Panc1 (cell line): ENCODE measurements at regions not wholly inside any gene's neighbourhood (a gene's known extent, or its start where the extent isn't known, plus 50 kb on each side); places are given as distances from the start of the nearest gene placed in this dataset.

Source experiments
- ATAC-seq: fragments of 200-7000 bp; cut with Tn5 transposase; 2 replicates; pipeline ENCODE4 v1.9.1; 2020; ENCODE audit warnings: mild to moderate bottlenecking, moderate library complexity
- BruUV-seq: library from RNA; stranded (reverse); fragments of 400-500 nt; replicated peaks from 2 replicates; lab custom pipeline; 2021; lab: Mats Ljungman, UMichigan
- CTCF ChIA-PET: fragments of 300-600 bp; sonication (Branson Sonifier 250); formaldehyde crosslinking; loops from one replicate; lab custom pipeline; 2022; ENCODE audit warnings: antibody characterized with exemption; lab: Charles Lee
- POLR2A ChIA-PET: fragments of 300-600 bp; sonication (Branson Sonifier 250); formaldehyde crosslinking; loops from one replicate; lab custom pipeline; 2022; ENCODE audit warnings: antibody characterized with exemption; lab: Charles Lee
- DNase-seq: peaks from one replicate; pipeline ENCODE4 v3.0.0-alpha.2; 2010; ENCODE audit warnings: low read depth, low spot score
- H3K27ac ChIP-seq: 2 replicates; pipeline ENCODE4 v1.5.1; 2011; ENCODE audit warnings: mild to moderate bottlenecking, low read length, inconsistent platforms
- H3K27me3 ChIP-seq: fragments of 200-500 bp; sonication (Bioruptor generic); 2 replicates; pipeline ENCODE4 v1.6.0; 2014; ENCODE audit warnings: low read length, inconsistent platforms; ENCODE audit not compliant: control insufficient read depth, insufficient read depth
- H3K36me3 ChIP-seq: fragments of 200-500 bp; sonication (Bioruptor generic); 2 replicates; pipeline ENCODE4 v1.5.1; 2014; ENCODE audit warnings: inconsistent platforms, mild to moderate bottlenecking, low read length, moderate library complexity; ENCODE audit not compliant: control insufficient read depth, insufficient read depth
- H3K4me1 ChIP-seq: 2 replicates; pipeline ENCODE4 v1.5.1; 2011; ENCODE audit warnings: inconsistent platforms, mild to moderate bottlenecking, low read length, moderate library complexity; ENCODE audit not compliant: control insufficient read depth, insufficient read depth
- H3K4me3 ChIP-seq, 2 experiments: 2 replicates each; pipeline ENCODE4 v1.5.1; 2011 to 2012; ENCODE audit warnings: low read depth in 2 of 2, low read length in 2 of 2, mild to moderate bottlenecking in 2 of 2, inconsistent platforms in 1 of 2, moderate library complexity in 1 of 2
- H3K9me3 ChIP-seq: fragments of 200-500 bp; sonication (Bioruptor generic); 2 replicates; pipeline ENCODE4 v1.5.1; 2014; ENCODE audit warnings: low read depth, mild to moderate bottlenecking, inconsistent platforms, low read length, moderate library complexity; ENCODE audit not compliant: control insufficient read depth, insufficient read depth
- CTCF ChIP-seq: fragments of 450-650 bp; IDR thresholded peaks from 2 replicates; pipeline ENCODE4 v1.5.1; 2017; ENCODE audit warnings: mild to moderate bottlenecking
- POLR2AphosphoS5 ChIP-seq: IDR thresholded peaks from 2 replicates; pipeline ENCODE4 v1.6.1; 2012; ENCODE audit warnings: mild to moderate bottlenecking, low read depth, low read length, moderate library complexity
- REST ChIP-seq, 2 experiments: IDR thresholded peaks; 2 replicates each; pipeline ENCODE4 v1.6.1; 2011 to 2012; ENCODE audit warnings: low read depth in 2 of 2, control low read depth in 1 of 2, low read length in 1 of 2, mild to moderate bottlenecking in 1 of 2, moderate library complexity in 1 of 2; ENCODE audit not compliant: insufficient read depth in 1 of 2
- SIN3A ChIP-seq: IDR thresholded peaks from 2 replicates; pipeline ENCODE4 v1.6.1; 2012; ENCODE audit warnings: low read depth, mild to moderate bottlenecking, low read length, moderate library complexity, borderline replicate concordance; ENCODE audit not compliant: insufficient read depth
- TCF7L2 ChIP-seq: IDR thresholded peaks from 2 replicates; pipeline ENCODE4 v1.6.1; 2011; ENCODE audit warnings: mild to moderate bottlenecking, low read depth, low read length, inconsistent platforms
- in situ Hi-C: cut with HindIII; loops from 2 replicates; pipeline ENCODE4 v1.10.0; 2016; ENCODE audit warnings: low sequenced_read_pairs, low pct_unique_long_range_greater_than_20kb
- intact Hi-C: fragments of 100-400 bp; cut with micrococcal nuclease; formaldehyde crosslinking; loops from one replicate; pipeline ENCODE4 v1.10.0; 2022; ENCODE audit not compliant: unreplicated experiment

GRCh38 chr1:219050086-219050821 is 123.4 kb upstream of the LYPLAL1 start:
- BruUV-seq = no TSS peak
- ChIA-PET POLR2A (no interaction called here), CTCF (no interaction called here)
- no peak for DNase-seq
- in situ Hi-C loops (no loop called here), intact Hi-C loops (no loop called here)
- TF ChIP-seq SIN3A (no peak), REST (IDR thresholded peaks at IDR 0.05; ENCODE audit: insufficient read depth in 1 of 2, low read depth in 2 of 2, low read length in 1 of 2) (no peak), CTCF (no peak), POLR2AphosphoS5 (no peak), TCF7L2 (no peak)
- Histone ChIP-seq H3K27ac (no peak overlapping the region), H3K9me3 (no peaks in the 10 kb centered on the region), H3K27me3 (no peaks in the 10 kb centered on the region), H3K36me3 (no peaks in the 10 kb centered on the region), H3K4me3 (no peak overlapping the region), H3K4me1 (no peaks in the 10 kb centered on the region)
- ATAC-seq = no peak

- Histone ChIP-seq H3K4me1 (no peaks in the 10 kb centered on the region), H3K27me3 (no peaks in the 10 kb centered on the region), H3K27ac (no peak overlapping the region), H3K9me3 (no peaks in the 10 kb centered on the region), H3K4me3 (no peak overlapping the region), H3K36me3 (no peaks in the 10 kb centered on the region)
- no peak for DNase-seq
- no peak for ATAC-seq
- CTCF ChIA-PET = no interaction called here
- POLR2A ChIA-PET = no interaction called here
- in situ Hi-C loops = no loop called here
- no TSS peak for BruUV-seq
- TF ChIP-seq POLR2AphosphoS5 = no peak
- no peak for TF ChIP-seq TCF7L2
- no peak for TF ChIP-seq CTCF
- no peak for TF ChIP-seq REST (IDR thresholded peaks at IDR 0.05; ENCODE audit: insufficient read depth in 1 of 2, low read depth in 2 of 2, low read length in 1 of 2)
- TF ChIP-seq SIN3A = no peak
- intact Hi-C loops = no loop called here
Observed at GRCh38 chr1:219050822-219051125, 122.9 kb upstream of the LYPLAL1 start.
